Stimulated activated CD4-positive, alpha-beta T cell treated with anti-CD3 and anti-CD28 coated beads, Interleukin-4, amount 100 ng/mL, for 1 hour (primary cell): ENCODE measurements at regions not wholly inside any gene's neighbourhood (a gene's known extent, or its start where the extent isn't known, plus 50 kb on each side); places are given as distances from the start of the nearest gene placed in this dataset.

ENCODE experiments used
- DNase-seq: peaks from one replicate; pipeline ENCODE4 v3.0.0-alpha.2; 2020

DNA sequence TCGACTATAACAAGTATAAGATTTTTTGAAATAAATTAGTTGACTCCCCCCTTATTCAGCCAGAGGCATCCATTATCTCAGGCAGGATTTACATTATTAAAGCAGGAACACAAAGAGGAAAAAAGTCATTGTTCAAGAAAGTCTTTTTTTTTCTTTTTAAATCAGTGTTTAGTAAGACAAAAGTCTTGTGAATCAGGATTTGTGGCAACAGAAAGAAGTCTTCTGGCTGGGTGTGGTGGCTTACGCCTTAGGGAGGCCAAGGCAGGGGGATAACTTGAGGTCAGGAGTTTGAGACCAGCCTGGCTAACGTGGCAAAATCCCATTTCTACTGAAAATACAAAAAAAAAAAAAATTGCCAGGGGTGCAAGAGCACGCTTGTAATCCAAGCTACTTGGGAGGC lies 505.5 kb downstream of the LMO4 start:
- DNase-seq: no peak

DNA sequence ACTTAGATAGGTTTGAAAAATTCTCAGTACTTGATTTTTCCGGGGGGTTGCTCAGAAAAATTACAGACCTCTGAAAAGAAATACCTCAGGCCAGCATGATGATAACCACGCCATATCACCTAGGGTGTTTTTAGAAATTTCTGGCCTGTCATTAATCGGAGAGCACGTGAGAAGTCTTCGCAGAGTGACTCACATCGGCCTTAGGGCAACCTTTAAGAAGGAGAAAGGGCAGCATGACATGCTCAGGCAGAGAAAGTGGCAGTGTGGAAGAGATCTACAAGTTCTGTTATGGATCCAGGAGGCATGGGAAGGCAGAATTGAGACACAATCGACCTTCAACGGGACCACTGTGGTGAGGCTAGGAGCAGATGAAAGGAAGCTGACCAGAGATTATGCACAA lies 506.3 kb downstream of the LMO4 start:
- DNase-seq: no peak

DNA sequence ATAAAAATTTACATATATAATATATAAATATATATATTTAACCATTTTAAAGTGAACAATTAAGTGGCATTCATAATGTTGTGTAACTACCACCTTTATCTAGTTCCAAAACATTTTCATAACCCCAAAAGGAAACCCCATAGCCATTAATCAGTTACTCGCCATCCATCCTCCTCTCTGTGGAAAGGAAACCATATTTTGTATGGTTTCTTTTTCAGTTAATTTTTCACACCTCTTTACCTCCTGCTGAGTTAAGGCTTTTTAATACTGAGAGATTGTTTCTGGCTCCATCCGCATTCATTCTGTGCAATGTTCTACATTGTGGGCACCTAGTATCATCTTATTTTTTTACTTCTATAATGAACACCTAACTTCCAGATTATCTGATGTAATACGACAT lies 512.1 kb downstream of the LMO4 start:
- DNase-seq: no peak

DNA sequence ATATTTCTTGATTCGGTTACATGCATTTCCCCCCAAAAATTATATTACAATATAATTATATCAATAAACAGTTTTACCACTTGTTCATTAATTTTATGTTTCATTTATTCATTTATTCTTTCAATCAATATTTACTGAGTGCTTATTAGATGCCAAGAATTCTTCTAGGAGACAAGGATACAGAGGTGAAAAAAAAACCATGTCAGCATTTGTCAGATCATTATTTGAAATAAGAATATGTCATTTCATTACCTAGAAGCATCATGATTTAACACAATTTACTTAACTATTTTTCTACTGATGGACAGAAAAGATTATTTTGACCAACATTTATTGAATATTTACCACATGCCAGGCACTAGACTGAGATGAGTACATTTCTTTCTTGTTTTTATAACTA lies 512.7 kb downstream of the LMO4 start:
- no peak for DNase-seq

DNA sequence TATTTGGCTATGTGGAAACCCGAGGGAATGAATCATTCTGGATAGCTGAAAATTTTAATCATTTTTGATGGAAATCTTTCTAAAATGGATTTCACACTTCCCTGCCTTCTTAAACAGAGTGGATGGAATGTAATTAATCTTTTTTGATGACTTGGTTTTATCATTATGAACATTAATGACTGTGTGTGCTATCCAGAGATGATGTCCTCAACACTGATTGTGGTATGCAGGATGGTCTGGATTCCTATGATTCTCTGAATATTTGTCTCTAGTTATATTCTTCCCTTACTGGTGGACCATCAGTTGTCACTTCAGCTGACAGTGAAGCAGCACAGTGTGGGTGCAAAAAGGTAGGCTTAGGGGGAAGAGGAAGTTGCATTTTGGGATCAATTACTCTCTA lies 513.5 kb downstream of the LMO4 start:
- DNase-seq: no peak

DNA sequence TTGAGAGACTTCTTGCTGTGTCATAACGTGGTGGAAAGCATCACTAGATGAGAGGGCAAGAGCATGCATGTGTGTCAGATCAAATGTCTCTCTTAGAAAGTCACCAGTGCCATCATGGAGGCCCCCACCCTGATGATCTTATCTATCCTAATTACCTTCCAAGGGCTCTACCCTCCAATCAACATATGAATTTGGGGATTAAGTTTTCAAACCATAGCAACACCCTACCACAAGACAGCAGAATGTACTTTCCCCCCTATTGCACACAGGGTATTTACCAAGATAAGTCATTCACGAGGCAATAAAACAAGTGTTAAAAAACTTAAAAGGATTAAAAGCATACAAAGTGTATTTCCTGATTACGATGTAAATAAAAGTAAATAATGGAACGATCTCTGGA lies 515.6 kb downstream of the LMO4 start:
- no peak for DNase-seq

DNA sequence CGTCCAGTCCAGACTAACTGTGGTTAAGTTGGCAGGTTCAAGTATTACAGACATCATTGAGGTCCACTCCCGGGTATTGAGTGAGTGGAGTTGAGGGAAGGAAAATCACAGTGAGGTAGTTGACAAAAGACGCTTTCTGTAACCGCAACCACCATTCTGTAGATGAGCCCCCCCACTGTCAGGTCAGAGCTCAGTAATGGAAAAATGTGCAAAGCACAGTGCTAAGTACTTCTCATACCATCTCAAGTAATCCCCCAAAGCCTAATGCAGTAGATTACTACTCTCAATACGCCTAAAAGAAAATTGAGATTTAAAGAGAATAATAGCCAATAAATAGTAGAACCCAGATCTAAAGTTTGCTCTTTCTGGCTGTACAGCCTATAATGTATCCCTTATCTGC lies 522.8 kb downstream of the LMO4 start:
- DNase-seq: no peak

DNA sequence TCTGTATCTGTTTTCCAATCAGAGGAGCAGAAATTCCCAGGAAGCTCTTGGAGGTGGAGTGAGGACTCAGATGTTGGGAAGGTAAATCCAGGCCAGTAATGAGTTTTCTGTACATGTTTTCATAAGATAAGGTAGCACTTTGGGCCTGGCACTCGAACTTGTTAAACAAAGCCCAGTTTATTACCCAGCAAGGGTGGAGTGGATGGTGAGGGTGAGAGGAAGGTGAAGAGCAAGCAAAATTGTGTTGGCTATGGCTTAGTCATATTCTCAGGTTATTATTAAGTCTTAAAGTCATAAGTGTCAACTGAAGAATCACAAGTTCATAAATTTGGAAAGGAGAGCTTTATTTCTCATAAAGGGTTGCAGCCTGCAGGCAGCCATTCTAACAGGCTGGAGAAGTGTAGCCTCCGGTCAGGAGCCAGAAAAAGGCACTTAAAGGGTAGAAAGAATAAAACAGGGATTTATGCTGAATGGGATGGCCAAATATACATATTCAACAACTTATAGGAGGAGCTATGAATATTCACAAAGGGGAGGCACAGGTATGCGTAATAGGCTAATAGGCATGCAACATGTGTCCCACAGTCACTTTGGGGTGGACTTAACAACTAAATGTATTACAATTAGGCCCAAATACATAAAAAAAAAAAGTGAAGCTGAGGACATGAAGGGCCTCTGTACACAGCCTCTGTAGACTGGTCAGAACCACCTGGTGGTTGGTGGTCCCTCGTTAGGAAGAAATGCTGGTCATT lies 523.9 kb downstream of the LMO4 start:
- DNase-seq: no peak

DNA sequence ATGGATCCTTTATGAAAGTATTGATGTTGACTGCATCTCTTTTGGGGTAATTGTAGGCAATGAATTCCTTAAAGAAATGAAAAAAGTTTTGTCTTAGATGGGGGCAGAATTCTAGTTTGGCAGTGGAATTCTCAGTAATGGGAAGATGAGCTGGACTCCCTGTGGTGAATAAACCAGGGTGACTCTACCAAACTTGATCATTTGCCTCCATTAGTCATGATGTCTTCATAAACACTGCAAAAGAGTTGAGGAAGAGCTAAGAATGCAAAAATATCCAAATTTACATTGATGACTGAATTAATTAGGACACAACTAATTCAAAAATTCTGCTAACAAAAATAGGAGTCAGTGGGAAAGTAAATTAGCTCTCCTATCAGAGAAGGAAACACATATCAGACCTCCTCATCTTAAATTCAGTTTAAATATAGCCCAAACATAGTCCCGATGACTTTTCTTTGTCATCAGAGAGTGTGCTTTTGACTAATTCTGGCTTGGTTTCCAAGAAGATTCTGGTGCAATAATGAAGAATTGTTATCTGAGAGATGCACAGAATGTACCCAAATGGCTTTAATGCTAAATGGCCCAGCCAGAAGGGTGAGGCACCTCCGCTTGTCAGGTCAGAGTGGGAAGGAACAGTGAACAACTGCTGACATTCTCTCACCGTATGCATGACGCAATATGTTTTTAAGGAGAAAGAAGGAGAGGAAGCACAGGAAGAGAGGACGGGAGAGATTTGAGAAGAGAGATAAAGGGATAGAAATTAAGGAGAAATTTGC lies 525.1 kb downstream of the LMO4 start:
- DNase-seq: no peak

DNA sequence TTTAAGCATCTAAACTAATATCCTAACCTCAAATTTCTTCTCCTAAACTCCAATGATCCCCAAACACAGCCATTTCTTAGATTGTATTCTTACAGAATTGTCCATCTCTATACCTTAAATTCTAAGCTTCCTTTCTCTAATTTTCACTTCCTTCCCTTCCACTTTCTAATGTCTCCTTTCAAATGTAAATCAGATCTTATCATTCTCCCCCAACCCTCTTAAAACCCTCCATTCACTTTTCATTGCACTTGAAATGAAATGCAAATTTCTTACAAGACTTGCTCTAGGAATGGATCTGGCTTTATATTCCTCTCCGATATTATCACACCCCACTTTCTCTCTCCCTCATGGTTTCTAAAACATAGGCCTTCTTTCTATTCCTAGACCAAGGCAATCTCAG lies 534.6 kb downstream of the LMO4 start:
- DNase-seq: no peak

DNA sequence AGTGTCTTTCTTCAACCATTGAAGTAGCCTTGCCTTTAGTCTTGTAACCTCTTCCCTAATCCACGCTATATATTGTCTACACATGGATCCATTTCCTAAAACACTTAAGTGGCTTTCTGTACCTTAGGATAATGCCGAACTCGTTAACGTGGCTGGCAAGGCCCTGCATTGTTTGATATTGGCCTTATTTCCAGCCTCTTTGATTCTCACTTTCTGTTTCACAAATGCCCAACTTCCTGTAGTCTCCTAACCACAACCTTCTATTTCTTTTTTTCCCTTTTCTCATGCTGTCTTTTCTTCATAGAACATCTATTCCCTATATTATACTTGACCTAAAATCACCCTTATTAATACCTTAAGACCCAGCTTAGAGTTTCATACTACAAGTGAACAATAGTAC lies 536.0 kb downstream of the LMO4 start:
- no peak for DNase-seq

DNA sequence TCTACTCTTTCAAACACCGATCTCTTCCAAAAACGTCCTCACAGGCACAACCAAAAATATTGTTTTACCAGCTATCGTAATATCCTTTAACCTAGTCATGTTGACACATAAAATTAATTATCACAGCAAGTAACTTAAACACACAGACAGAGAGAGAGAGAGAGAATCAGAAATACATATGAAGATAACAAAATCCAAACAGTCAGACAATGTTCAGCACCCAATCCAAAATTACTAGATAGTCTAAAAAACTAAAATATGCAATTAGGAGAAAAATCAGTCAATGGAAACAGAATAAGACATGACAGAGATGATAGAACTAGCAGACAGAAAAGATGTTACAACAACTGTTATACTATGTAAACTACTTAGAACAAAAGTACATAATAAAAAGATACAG lies 537.7 kb downstream of the LMO4 start:
- DNase-seq: no peak

DNA sequence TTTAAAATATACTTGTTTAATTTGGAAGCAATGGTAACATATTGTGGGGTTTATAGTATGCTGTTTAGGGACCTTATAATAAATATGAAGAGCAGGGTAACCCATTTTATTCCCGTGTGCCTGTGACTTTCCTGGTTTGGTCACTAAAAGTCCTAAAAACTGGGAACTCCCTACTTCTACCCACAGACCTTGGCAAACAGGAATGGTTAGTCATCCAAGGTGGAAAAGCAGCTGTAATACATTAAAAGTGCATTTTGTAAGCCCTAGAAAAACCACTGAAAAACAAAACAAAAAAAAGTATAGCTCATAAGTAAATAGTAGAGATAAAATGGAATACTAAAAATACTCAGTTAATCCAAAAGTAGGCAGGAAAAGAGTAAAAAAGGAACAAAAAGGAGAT lies 538.9 kb downstream of the LMO4 start:
- DNase-seq: no peak

DNA sequence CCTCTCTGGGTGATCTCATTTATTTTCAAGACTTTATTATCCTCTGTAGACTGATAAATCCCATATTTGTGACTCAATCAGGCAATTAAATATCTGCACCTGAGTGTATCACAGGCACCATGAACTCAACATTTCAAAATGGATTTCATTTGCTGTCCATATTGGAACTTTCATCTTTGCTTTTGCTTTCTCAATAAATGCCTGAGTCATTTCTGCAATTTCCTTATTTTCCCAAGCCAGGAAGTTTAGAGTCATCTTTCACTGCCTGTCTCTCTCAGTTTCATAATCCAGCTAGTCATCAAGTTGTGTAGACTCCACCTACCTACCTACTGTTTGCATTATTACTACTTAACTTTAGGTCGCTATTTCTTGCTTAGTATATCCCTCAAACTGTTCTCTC lies 540.9 kb downstream of the LMO4 start:
- DNase-seq: no peak

DNA sequence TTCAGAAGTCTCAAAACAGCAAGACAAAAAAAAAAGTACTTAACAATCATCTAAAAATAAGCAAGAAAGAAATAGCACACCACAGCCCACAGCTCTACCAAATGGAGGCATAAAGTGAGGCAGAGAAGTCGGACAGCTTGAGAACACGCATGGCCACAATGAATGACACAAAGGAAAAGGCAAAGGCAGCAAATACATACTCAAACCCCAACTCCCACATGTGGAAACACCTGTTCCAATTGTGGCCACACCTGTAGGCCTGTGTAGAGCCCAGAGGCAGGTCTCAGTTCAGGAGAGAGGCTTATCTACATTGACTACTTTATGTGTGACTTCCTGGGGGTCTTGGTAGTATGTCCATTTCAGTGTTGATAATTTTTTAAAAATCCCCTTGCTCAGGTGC lies 543.5 kb downstream of the LMO4 start:
- no peak for DNase-seq

DNA sequence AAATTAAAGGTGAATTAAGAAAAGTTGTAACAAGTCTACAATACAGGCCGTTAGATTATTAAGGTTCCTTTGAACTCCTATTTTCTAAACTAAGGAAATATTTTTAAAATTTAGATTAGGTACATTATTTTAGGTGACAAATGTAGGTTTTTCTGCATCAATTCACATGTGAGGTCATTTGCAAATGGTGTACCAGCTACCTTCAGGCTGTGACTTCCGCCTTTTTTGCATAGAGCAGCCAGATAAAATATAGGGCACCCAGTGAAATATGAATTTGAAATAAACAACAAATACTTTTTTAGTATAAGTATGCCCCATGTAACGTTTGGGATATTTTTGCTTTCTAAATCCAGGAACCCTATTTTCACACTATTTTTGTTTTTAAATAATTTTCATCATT lies 544.0 kb downstream of the LMO4 start:
- DNase-seq: no peak

DNA sequence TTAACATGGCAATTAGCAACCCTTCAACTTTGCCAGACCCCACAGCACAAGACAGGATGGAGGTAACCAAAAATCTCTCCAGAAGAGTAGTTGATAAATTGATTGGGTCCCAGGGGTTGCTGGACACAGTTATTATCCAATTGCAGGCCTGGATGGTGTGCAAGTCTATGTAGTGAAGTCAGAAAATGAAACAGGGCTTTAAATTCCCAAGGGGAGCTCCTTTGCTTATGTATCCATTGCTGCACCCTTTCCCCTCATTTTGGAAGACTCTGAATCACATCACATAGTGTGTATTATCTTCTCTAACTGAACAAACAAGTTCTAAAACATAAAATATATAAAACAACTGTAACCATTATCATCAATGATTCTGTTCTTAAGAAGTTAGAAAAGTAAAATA lies 550.2 kb downstream of the LMO4 start:
- DNase-seq: no peak

DNA sequence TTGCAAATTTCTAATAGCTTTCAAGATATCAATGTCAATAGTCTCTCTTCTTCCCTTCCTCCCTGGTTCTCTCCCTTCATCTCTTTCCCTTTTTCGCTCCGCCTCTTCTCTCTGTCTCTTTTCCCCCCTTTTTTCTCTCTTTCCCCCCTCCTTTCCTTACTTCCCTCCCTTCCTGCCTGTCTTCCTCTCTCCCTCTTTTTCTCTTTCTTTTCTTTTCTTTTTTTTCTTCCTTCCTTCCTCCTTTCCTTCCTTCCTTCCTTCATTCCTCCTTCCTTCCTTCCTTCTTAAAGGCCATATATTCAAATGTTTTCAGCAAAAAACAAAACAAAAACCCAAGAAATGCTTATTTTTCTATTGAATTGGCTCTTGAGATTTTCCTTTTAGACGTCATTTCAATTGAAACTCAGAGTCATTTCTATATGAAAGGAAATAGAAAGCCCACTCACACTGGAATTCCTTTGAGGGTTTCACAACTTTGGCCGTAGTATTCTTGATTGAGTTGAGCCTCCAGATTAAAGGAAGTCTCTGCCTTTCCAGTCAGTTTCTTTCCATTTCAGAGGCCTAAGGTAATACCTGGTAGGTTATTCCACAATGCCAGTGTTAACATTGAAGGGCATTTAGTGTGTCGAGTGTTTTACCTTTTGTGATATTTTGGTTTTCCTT lies 551.5 kb downstream of the LMO4 start:
- no peak for DNase-seq

DNA sequence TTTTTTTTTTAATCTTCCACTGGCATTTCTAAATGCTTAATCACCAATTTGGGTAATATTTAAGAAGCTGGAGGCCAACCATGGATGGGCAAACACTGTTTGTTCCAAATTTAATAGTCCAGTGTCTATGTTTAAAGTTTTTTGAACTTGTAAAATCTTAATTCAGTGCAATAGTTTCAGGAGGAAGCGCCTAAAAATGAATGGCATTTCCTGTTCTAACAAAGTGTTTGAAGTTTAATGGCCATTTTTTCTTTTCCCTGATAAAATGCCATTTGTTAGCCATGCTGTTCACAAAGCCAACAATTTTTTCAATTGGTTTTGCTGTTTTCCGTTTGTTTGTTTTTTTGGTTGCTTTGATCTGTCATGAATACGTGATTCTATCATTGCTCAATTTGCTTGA lies 552.1 kb downstream of the LMO4 start:
- no peak for DNase-seq

DNA sequence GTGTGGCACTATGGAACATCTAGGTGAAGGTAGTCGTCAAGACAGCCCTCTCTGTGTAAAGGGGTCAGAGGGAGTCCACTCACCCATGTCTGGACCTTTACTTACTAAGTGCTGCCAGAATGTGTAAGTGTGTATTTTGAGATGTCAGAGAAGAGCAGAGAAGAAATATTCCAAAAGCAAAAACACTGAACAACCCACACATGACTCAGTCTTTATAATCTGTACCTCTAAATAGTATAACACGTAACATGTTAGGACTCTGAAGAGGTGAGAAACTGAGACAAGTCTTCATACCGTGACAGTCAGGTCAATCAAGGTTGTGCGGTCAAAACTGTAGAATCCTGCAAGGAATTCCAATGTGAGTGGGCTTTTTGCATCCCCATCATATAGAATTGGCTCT lies 555.2 kb downstream of the LMO4 start:
- no peak for DNase-seq

DNA sequence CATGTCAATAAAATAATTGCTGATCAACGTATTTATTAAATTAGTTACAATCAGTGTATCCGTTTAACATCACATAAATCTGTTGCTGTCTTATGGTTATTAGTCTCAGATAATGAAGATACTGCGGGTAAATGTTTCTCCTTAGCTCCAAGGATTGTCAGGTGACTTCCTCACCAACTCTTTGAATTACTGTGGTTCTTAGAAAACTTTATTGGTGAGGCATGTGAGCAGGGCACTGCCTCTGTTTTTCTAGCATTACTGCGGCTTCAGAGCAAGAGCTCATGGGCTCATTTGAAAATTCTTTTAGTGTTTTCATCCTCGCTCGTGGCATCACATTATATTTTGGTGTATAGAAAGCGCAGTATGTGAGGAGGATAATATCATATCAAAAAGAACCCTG lies 555.9 kb downstream of the LMO4 start:
- DNase-seq: no peak

DNA sequence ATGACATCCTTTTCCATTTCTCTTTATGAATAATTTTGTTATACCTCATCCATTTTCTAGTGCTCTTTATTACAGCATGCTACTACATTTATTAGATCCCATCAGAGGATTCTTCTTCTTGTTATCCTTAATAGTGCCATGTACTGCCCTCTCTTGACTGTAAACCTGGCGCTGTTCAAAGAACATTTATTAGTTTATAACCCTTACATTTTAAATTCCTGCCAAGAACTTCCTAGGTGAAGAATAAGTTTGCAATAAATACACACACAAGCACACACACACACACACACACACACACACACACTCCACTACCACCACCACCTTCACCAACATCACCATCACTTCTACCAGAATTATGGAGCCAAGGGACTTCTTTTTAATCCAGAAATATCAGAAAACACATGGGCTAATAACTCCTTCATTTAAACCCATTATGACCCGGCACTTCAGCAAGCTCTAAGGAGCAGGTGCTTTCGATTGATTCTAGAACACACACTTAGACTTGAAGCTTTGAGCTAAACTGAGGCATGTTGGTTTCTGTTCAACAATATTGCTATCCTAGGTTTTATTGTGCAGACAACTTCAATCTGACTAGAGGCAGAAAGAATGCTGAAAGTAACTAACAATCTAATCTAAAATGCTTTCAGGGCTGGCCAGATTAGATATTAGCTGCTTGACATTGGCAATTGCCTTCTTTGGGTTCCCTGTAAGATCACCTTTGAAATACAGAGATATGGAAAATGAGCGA lies 556.8 kb downstream of the LMO4 start:
- no peak for DNase-seq

DNA sequence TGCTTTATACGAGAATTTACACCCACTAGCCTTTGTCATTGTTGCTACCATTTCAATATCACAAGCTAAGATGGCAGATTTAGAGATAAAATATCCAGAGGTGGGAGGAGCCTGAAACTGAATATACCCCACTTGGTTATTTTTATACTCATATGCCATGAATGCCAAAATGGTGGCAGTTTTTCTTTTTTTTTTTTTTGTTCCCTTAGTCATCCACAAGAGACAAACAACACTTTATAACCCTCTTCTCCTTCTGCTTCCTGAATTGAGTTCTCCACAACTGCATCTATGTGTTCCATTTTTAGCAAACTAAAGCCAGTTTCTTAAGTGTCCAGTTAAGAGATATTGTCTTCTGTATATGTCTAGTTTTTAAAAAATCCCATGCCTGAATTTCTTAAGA lies 558.4 kb downstream of the LMO4 start:
- no peak for DNase-seq

DNA sequence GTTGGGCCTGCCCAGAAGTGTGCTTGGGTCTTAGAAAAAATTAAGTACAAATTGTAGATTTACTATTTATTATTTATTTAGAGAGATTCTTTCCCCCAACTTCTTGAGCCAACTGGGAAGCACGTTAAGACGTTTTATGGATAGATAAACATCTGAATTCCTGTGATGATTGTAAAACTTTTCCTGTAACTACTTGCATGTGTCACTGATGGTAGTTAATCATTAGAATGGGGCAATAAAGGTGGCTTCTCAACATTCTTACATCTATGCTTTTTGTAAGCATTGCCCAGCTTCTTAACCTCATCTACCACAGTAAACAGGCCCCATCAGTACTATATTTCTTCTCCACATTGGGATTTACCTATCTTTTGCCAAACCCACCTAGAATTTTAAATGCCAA lies 559.8 kb downstream of the LMO4 start:
- no peak for DNase-seq
